IMR-90 (cell line): ENCODE measurements at regions not wholly inside any gene's neighbourhood (a gene's known extent, or its start where the extent isn't known, plus 50 kb on each side); places are given as distances from the start of the nearest gene placed in this dataset.

Source experiments
- BHLHE40 ChIP-seq: fragments of 150-350 bp; IDR thresholded peaks from 2 replicates; pipeline ENCODE4 v1.6.1; 2016; ENCODE audit warnings: mild to moderate bottlenecking, low read depth, low read length
- MAFK ChIP-seq: IDR thresholded peaks from 2 replicates; pipeline ENCODE4 v1.6.1; 2012; ENCODE audit warnings: low read depth, low read length, improper control_type of control experiment
- MAZ ChIP-seq: IDR thresholded peaks from 2 replicates; pipeline ENCODE4 v1.6.1; 2012; ENCODE audit warnings: low read depth, mild to moderate bottlenecking, low read length, improper control_type of control experiment, moderate library complexity, borderline replicate concordance
- POLR2A ChIP-seq: IDR thresholded peaks from 2 replicates; pipeline ENCODE4 v1.6.1; 2012; ENCODE audit warnings: mild to moderate bottlenecking, low read depth, low read length
- RAD21 ChIP-seq: IDR thresholded peaks from 2 replicates; pipeline ENCODE4 v1.6.1; 2012; ENCODE audit warnings: low read length, improper control_type of control experiment
- RFX5 ChIP-seq: IDR thresholded peaks from 2 replicates; pipeline ENCODE4 v1.8.0; 2012; ENCODE audit warnings: low read depth, mild to moderate bottlenecking, low read length, moderate library complexity
- SMC3 ChIP-seq: fragments of 150-350 bp; IDR thresholded peaks from 2 replicates; pipeline ENCODE4 v1.6.1; 2016; ENCODE audit warnings: low read depth, mild to moderate bottlenecking, antibody characterized with exemption, low read length, moderate library complexity
- TF ChIP-seq, protein P1 (sequence below): conservative IDR thresholded peaks from 2 replicates; pipeline ENCODE4 v1.5.1; 2012; ENCODE audit warnings: mild to moderate bottlenecking, low read depth, low read length, improper control_type of control experiment

GRCh38 chr3:117595615-117596014, 886.0 kb downstream of the TUSC7 start:
- TF ChIP-seq, protein P1, sequence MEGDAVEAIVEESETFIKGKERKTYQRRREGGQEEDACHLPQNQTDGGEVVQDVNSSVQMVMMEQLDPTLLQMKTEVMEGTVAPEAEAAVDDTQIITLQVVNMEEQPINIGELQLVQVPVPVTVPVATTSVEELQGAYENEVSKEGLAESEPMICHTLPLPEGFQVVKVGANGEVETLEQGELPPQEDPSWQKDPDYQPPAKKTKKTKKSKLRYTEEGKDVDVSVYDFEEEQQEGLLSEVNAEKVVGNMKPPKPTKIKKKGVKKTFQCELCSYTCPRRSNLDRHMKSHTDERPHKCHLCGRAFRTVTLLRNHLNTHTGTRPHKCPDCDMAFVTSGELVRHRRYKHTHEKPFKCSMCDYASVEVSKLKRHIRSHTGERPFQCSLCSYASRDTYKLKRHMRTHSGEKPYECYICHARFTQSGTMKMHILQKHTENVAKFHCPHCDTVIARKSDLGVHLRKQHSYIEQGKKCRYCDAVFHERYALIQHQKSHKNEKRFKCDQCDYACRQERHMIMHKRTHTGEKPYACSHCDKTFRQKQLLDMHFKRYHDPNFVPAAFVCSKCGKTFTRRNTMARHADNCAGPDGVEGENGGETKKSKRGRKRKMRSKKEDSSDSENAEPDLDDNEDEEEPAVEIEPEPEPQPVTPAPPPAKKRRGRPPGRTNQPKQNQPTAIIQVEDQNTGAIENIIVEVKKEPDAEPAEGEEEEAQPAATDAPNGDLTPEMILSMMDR = no peak
- TF ChIP-seq POLR2A (no peak), MAFK (no peak), SMC3 (no peak), MAZ (no peak), RFX5 (no peak), RAD21 (no peak), BHLHE40 (no peak)
